NB4 (cell line): ENCODE measurements at regions not wholly inside any gene's neighbourhood (a gene's known extent, or its start where the extent isn't known, plus 50 kb on each side); places are given as distances from the start of the nearest gene placed in this dataset.

Experiments used
- DNase-seq: peaks from one replicate; pipeline ENCODE4 v3.0.0; 2010; ENCODE audit warnings: low read depth
- H3K4me3 ChIP-seq: one replicate; pipeline ENCODE4 v1.5.1; 2011; ENCODE audit warnings: mild to moderate bottlenecking, low read depth, low read length, moderate library complexity
- MAX ChIP-seq: IDR thresholded peaks from 2 replicates; pipeline ENCODE4 v1.6.1; 2011; ENCODE audit warnings: low read depth, low read length
- MYC ChIP-seq: IDR thresholded peaks from 2 replicates; pipeline ENCODE4 v1.6.1; 2011; ENCODE audit warnings: low read depth, low read length
- POLR2A ChIP-seq: IDR thresholded peaks from 2 replicates; pipeline ENCODE4 v1.6.1; 2011; ENCODE audit warnings: mild to moderate bottlenecking; ENCODE audit not compliant: insufficient read length; ENCODE audit errors: extremely low read depth
- TF ChIP-seq, protein P1 (sequence below): IDR thresholded peaks from one replicate; pipeline ENCODE4 v1.5.1; 2012; ENCODE audit warnings: low read depth, low read length

DNA sequence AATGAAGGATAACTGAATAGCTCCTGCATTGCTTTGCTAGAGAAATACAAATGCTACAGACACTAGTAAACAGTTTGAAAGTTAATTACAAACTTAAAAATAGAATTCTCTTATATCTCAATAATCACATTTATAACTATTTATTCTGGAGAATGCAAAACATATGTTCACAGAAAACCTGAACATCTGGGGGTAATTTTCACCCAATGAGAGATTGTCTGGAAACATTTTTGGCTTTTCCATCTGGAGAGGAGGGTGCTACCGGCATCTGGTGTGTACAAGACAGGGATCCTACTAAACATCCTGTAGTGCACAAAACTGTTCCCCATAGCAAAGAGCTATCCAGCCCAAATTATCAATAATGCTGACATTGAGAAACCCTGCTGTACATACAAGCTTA lies 378.4 kb upstream of the CHORDC1 start:
- no peak overlapping the region for H3K4me3 ChIP-seq
- TF ChIP-seq, protein P1, sequence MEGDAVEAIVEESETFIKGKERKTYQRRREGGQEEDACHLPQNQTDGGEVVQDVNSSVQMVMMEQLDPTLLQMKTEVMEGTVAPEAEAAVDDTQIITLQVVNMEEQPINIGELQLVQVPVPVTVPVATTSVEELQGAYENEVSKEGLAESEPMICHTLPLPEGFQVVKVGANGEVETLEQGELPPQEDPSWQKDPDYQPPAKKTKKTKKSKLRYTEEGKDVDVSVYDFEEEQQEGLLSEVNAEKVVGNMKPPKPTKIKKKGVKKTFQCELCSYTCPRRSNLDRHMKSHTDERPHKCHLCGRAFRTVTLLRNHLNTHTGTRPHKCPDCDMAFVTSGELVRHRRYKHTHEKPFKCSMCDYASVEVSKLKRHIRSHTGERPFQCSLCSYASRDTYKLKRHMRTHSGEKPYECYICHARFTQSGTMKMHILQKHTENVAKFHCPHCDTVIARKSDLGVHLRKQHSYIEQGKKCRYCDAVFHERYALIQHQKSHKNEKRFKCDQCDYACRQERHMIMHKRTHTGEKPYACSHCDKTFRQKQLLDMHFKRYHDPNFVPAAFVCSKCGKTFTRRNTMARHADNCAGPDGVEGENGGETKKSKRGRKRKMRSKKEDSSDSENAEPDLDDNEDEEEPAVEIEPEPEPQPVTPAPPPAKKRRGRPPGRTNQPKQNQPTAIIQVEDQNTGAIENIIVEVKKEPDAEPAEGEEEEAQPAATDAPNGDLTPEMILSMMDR: no peak
- no peak for TF ChIP-seq POLR2A
- TF ChIP-seq MAX: no peak
- no peak for TF ChIP-seq MYC
- DNase-seq: no peak

DNA sequence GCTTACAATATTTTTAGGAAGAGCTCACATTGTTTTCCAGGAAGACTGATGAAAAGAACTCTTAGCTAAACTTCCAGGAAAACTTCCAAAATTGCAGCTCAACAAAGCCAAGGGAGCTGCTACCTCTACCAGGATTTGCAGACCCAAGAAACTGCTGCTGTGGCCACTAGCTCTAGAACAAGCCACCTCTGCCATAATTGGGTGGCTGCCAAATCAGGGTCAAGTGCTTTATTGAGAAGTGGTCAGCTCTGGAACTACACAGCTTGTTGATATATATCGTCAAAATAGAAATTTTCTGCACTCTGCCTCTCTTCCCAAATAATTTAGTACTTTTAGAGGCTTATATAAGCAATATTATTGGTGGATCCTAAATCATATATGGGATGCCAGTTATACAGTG lies 371.8 kb upstream of the CHORDC1 start:
- DNase-seq: no peak
- TF ChIP-seq MAX: no peak
- no peak for TF ChIP-seq POLR2A
- no peak for TF ChIP-seq MYC
- TF ChIP-seq, protein P1: no peak
- H3K4me3 ChIP-seq: no peak overlapping the region

DNA sequence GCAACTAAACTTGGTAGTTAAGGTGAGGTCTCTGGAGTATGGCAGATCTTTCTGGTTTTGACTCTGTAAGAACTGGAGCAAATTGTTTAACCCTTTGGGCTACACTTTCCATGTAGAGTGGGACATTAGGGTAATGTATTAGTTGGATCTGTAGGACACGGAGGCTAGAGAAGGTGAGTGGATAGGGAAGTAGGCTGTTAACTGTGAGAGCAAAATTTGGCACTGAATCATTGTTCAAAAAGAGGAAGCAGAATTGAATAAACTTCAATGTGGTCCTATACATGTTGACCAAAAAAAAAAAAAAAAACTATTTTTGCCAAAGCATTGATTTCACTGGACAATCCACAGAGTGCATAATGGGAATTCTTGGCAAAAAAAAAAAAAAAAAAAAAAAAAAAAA lies 370.2 kb upstream of the CHORDC1 start:
- no peak overlapping the region for H3K4me3 ChIP-seq
- DNase-seq: peak; percentile 25
- no peak for TF ChIP-seq POLR2A
- TF ChIP-seq, protein P1: no peak

- no peak overlapping the region for H3K4me3 ChIP-seq
- no peak for TF ChIP-seq MAX
- no peak for TF ChIP-seq MYC
- no peak for TF ChIP-seq POLR2A
- TF ChIP-seq, protein P1: no peak
- no peak for DNase-seq
Measured at GRCh38 chr11:90590286-90590685, 367.4 kb upstream of the CHORDC1 start.

GRCh38 chr11:90589735-90590134 lies 366.9 kb upstream of the CHORDC1 start:
- TF ChIP-seq MYC (no peak), MAX (no peak), POLR2A (no peak)
- TF ChIP-seq, protein P1: no peak
- no peak overlapping the region for H3K4me3 ChIP-seq
- no peak for DNase-seq

DNA sequence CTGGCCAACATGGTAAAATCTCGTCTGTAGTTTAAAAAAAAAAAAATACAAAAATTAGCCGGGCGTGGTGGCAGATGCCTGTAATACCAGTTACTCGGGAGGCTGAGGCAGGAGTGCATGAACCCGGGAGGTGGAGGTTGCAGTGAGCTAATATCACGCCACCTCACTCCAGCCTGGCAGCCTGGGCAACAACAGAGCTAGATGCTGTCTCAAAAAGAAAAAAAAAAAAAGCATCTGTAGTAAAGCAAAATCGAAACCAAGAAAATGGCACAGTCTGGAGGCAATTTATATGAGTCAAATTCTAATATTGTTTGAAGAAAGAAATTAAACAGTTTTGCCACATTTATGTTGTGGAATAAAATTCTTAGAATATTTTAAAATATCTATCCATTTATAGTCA lies 365.0 kb upstream of the CHORDC1 start:
- H3K4me3 ChIP-seq: no peak overlapping the region
- no peak for DNase-seq
- TF ChIP-seq MAX (no peak), POLR2A (no peak)
- TF ChIP-seq, protein P1: no peak
